ENCODE measurements at regions not wholly inside any gene's neighbourhood (a gene's known extent, or its start where the extent isn't known, plus 50 kb on each side); places are given as distances from the start of the nearest gene placed in this dataset.
A peak's percentile ranks its signal among the peaks of the same experiment; 100 is the strongest.

DNA sequence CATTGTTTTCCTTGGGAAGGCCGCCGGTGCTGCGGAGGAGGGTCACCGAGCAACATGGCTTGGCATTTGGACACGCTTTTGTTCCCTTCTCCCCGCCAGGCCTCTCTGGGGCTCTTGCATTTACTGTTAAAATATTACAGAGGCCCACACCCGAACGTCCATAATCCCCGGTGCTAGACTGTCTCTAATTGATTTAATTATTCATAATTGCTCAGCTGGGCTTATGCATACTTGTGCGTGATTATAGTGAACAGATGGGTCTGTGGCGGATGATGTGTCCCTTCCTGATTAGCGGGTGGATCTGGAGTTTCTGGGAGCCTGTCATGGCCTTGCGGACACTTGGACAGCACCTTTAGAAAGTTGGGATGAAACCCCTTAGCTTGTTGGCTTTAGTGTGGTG, 100.2 kb upstream of the MSX1 start:
- in situ Hi-C loops (cut with MboI) (no loop called here), intact Hi-C loops (cut with micrococcal nuclease; ENCODE audit: unreplicated experiment) (no loop called here)
- peaks cover 34% of the 10 kb centered on the region for H3K4me1 ChIP-seq (ENCODE audit: control insufficient read depth, insufficient read depth, low read length)
- no peak overlapping the region for H2AFZ ChIP-seq (ENCODE audit: control insufficient read depth, low read depth, low read length)
- H3K27ac ChIP-seq (ENCODE audit: control insufficient read depth, insufficient read depth), result no peak overlapping the region
- ChIA-PET CTCF (interaction anchor here (0.8 to 1.0 kb wide), 2 partner anchors 214 to 240 kb away, joined by 3 read pairs; no protein-coding TSS in a partner anchor), SMC1A (ENCODE audit: uncharacterized antibody, unreplicated experiment) (interaction anchor here (1.0 kb wide), 1 partner anchor 269 kb away, joined by 3 read pairs; no protein-coding TSS in a partner anchor), RAD21 (ENCODE audit: unreplicated experiment) (no interaction called here), POLR2A (interaction anchor here (1.3 kb wide), 1 partner anchor 267 kb away, joined by 3 read pairs; no protein-coding TSS in a partner anchor)
- WGBS (ENCODE audit: insufficient coverage, insufficient replicate concordance, low lambda C conversion rate, missing lambda C conversion rate), result 90% methylated on average over 13 of the region's 13 CpGs
- H3K36me3 ChIP-seq (ENCODE audit: control insufficient read depth in 2 of 2, insufficient read depth in 2 of 2, low read length in 1 of 2), result no peaks in the 10 kb centered on the region
- no peaks in the 10 kb centered on the region for H3K79me2 ChIP-seq (ENCODE audit: control insufficient read depth, insufficient read depth, low read length)
- H3K9ac ChIP-seq (ENCODE audit: control insufficient read depth, insufficient read depth, low read length), result no peak overlapping the region
- H3K27me3 ChIP-seq (replicated peaks in 1 of 2; ENCODE audit: control insufficient read depth in 2 of 2, insufficient read depth in 2 of 2, low read length in 1 of 2), result no peaks in the 10 kb centered on the region
- DNase-seq (ENCODE audit: low read depth, low spot score), result no peak
- H3K4me3 ChIP-seq, result no peak overlapping the region
- FAIRE-seq, result no peak
- BruUV-seq (replicated peaks), result no TSS peak
- H4K20me1 ChIP-seq (ENCODE audit: control insufficient read depth, insufficient read depth), result no peaks in the 10 kb centered on the region
- ATAC-seq, result no peak
- peak overlapping the region; percentile 53; the same call in 1 of the 2 replicates for H3K4me2 ChIP-seq (ENCODE audit: control insufficient read depth, insufficient read depth)
- H3K9me3 ChIP-seq (replicated peaks; ENCODE audit: control insufficient read depth, insufficient read depth, low read length), result no peaks in the 10 kb centered on the region
- TF ChIP-seq SMAD1 (IDR thresholded peaks at IDR 0.05; ENCODE audit: low read depth, partially characterized antibody) (no peak), TCF7 (IDR thresholded peaks at IDR 0.05; ENCODE audit: borderline replicate concordance) (no peak), DPF2 (IDR thresholded peaks at IDR 0.05) (no peak), ESRRA (IDR thresholded peaks at IDR 0.05; ENCODE audit: low read length) (no peak), KDM1A (IDR thresholded peaks at IDR 0.05; ENCODE audit: borderline replicate concordance) (no peak), MYB (IDR thresholded peaks at IDR 0.05; ENCODE audit: borderline replicate concordance, low read depth, low read length) (no peak), CHD4 (IDR thresholded peaks at IDR 0.05) (no peak), RBBP5 (conservative IDR thresholded peaks at IDR 0.05) (no peak), TAF1 (IDR thresholded peaks at IDR 0.05; ENCODE audit: borderline replicate concordance, low read depth, low read length) (no peak), BCL3 (IDR thresholded peaks at IDR 0.05; ENCODE audit: borderline replicate concordance, insufficient read depth, low read depth, low read length, poor library complexity, severe bottlenecking) (no peak), SMARCA5 (IDR thresholded peaks at IDR 0.05) (no peak), CHD1 (IDR thresholded peaks at IDR 0.05; ENCODE audit: low read depth, low read length) (no peak), WRNIP1 (IDR thresholded peaks at IDR 0.05; ENCODE audit: borderline replicate concordance, low read depth, low read length) (no peak), ETV6 (conservative IDR thresholded peaks at IDR 0.05 in 1 of 2, IDR thresholded peaks at IDR 0.05 in 1 of 2; ENCODE audit: borderline replicate concordance in 1 of 2, low read depth in 1 of 2) (no peak), BCLAF1 (IDR thresholded peaks at IDR 0.05) (no peak)
- TF ChIP-seq, protein P1, sequence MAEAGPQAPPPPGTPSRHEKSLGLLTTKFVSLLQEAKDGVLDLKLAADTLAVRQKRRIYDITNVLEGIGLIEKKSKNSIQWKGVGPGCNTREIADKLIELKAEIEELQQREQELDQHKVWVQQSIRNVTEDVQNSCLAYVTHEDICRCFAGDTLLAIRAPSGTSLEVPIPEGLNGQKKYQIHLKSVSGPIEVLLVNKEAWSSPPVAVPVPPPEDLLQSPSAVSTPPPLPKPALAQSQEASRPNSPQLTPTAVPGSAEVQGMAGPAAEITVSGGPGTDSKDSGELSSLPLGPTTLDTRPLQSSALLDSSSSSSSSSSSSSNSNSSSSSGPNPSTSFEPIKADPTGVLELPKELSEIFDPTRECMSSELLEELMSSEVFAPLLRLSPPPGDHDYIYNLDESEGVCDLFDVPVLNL (IDR thresholded peaks at IDR 0.05; ENCODE audit: low read depth, low read length), result no peak
- TF ChIP-seq, protein P2, sequence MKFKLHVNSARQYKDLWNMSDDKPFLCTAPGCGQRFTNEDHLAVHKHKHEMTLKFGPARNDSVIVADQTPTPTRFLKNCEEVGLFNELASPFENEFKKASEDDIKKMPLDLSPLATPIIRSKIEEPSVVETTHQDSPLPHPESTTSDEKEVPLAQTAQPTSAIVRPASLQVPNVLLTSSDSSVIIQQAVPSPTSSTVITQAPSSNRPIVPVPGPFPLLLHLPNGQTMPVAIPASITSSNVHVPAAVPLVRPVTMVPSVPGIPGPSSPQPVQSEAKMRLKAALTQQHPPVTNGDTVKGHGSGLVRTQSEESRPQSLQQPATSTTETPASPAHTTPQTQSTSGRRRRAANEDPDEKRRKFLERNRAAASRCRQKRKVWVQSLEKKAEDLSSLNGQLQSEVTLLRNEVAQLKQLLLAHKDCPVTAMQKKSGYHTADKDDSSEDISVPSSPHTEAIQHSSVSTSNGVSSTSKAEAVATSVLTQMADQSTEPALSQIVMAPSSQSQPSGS (IDR thresholded peaks at IDR 0.05; ENCODE audit: low read length), result no peak
- TF ChIP-seq, protein P3, sequence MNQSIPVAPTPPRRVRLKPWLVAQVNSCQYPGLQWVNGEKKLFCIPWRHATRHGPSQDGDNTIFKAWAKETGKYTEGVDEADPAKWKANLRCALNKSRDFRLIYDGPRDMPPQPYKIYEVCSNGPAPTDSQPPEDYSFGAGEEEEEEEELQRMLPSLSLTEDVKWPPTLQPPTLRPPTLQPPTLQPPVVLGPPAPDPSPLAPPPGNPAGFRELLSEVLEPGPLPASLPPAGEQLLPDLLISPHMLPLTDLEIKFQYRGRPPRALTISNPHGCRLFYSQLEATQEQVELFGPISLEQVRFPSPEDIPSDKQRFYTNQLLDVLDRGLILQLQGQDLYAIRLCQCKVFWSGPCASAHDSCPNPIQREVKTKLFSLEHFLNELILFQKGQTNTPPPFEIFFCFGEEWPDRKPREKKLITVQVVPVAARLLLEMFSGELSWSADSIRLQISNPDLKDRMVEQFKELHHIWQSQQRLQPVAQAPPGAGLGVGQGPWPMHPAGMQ (IDR thresholded peaks at IDR 0.05; ENCODE audit: borderline replicate concordance), result no peak

All from GM12878 (cell line).